ENCODE measurements at regions not wholly inside any gene's neighbourhood (a gene's known extent, or its start where the extent isn't known, plus 50 kb on each side); places are given as distances from the start of the nearest gene placed in this dataset.

DNA sequence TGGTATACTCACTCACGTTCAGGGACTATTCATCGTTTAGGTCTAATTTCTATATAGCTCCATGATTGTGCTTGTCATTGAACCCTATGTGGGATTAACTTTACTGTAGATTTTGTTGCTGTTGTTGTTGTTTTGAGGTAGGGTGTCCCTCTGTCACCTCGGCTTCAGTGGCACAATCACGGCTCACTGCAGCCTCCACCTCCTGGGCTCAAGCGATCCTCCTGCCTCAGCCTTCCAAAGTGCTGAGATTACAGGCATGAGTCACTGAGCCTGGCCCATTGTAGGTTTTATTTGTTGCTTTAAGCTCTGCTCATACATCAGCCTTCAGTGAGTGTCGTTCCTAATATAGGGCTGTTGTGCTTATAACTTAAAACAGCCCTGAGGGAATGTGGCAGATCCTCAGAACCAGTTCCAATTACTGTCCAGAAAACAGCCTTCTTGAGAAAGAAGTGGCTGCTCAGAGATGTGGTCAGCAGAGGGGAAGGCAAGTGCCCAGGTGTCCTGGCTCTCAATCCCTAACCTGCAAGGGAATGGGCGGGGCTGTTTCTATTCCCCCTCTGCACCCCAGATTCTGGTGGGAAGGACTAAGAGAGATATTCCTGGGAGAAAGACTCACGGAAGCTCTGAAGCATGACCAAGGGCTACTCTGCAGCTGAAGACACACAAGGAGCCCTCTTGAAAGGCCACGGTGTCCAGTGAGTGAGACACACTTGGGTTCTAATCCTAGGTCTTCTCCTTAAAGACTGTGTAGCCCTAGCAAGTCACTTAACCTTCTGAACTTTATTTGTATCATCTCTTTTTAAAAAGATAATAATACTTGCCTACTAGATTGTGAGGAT lies 79.6 kb upstream of the LCLAT1 start:
- Histone ChIP-seq H2AFZ (ENCODE audit: low read depth, low read length) (no peak overlapping the region), H3K79me2 (ENCODE audit: control insufficient read depth, insufficient read depth, low read length) (no peaks in the 10 kb centered on the region), H4K20me1 (replicated peaks; ENCODE audit: control insufficient read depth, extremely low read depth, insufficient read depth, low read length) (no peaks in the 10 kb centered on the region), H3K4me1 (ENCODE audit: control insufficient read depth, extremely low read depth, insufficient read depth, low read length) (peaks cover under 1% of the 10 kb centered on the region), H3K9me1 (replicated peaks; ENCODE audit: control insufficient read depth, extremely low read depth, insufficient read depth, low read length) (no peaks in the 10 kb centered on the region), H3K4me2 (ENCODE audit: insufficient read depth, low read length) (no peak overlapping the region), H3K9me3 (replicated peaks; ENCODE audit: control insufficient read depth, insufficient read depth, low read length) (no peaks in the 10 kb centered on the region), H3K36me3 (ENCODE audit: control insufficient read depth in 2 of 2, extremely low read depth in 1 of 2, insufficient read depth in 2 of 2, low read length in 2 of 2) (no peaks in the 10 kb centered on the region), H3K4me3 (replicated peaks in 1 of 3; ENCODE audit: insufficient read depth in 1 of 3, low read depth in 1 of 3, low read length in 3 of 3) (no peak overlapping the region), H3K27me3 (ENCODE audit: control insufficient read depth in 2 of 2, insufficient read depth in 2 of 2, low read length in 2 of 2) (no peaks in the 10 kb centered on the region), H3K27ac (ENCODE audit: insufficient read depth, low read depth, low read length) (no peak overlapping the region), H3K9ac (replicated peaks; ENCODE audit: extremely low read depth, insufficient read depth, low read length) (no peak overlapping the region)
- dilution Hi-C loops (cut with MboI; ENCODE audit: extremely low pct_ligation_motif_present, low sequenced_read_pairs) (no loop called here), intact Hi-C loops (cut with micrococcal nuclease) (no loop called here)
- DNase-seq (ENCODE audit: low read depth, low spot score), result no peak
- ChIA-PET POLR2A (no interaction called here), CTCF (interaction anchor here (1.4 kb wide), 1 partner anchor 344 kb away, joined by 3 read pairs; no protein-coding TSS in a partner anchor)
- no TSS peak for BruUV-seq (replicated peaks)
- FAIRE-seq, result no peak
- TF ChIP-seq POLR2AphosphoS5 (IDR thresholded peaks at IDR 0.05; ENCODE audit: insufficient read depth, low read depth, low read length) (no peak), FOS (IDR thresholded peaks at IDR 0.05; ENCODE audit: borderline replicate concordance, insufficient read depth, low read length) (no peak)

DNA sequence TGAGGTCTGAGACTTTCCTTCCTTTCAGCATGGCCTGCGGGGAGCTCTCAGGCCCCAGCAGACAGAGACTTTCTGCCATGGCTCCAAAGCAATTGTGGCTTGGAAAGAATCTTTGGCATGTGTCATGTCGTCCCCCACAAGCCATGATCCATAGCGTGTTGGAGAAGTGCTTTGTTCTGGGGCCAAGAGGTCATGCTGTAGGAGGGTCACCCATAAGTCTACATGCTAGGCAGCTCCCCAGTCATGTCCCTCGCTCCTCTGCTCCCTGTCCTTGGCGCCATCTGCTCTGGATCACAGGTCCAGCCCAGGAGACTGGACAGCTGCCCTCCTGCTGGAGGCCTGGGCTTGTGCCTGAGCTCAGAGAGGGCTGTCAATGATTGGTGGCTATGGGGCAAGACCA lies 78.8 kb upstream of the LCLAT1 start:
- TF ChIP-seq, protein P1, sequence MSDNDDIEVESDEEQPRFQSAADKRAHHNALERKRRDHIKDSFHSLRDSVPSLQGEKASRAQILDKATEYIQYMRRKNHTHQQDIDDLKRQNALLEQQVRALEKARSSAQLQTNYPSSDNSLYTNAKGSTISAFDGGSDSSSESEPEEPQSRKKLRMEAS (IDR thresholded peaks at IDR 0.05; ENCODE audit: insufficient read depth, insufficient read length), result no peak
- no peak for TF ChIP-seq MYC (IDR thresholded peaks at IDR 0.05; ENCODE audit: low read depth, low read length)
- TF ChIP-seq, protein P2, sequence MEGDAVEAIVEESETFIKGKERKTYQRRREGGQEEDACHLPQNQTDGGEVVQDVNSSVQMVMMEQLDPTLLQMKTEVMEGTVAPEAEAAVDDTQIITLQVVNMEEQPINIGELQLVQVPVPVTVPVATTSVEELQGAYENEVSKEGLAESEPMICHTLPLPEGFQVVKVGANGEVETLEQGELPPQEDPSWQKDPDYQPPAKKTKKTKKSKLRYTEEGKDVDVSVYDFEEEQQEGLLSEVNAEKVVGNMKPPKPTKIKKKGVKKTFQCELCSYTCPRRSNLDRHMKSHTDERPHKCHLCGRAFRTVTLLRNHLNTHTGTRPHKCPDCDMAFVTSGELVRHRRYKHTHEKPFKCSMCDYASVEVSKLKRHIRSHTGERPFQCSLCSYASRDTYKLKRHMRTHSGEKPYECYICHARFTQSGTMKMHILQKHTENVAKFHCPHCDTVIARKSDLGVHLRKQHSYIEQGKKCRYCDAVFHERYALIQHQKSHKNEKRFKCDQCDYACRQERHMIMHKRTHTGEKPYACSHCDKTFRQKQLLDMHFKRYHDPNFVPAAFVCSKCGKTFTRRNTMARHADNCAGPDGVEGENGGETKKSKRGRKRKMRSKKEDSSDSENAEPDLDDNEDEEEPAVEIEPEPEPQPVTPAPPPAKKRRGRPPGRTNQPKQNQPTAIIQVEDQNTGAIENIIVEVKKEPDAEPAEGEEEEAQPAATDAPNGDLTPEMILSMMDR (IDR thresholded peaks at IDR 0.05; ENCODE audit: extremely low read depth in 1 of 2, insufficient read depth in 1 of 2, low read depth in 1 of 2, low read length in 2 of 2), result no peak
- no peak for TF ChIP-seq FOS (IDR thresholded peaks at IDR 0.05; ENCODE audit: borderline replicate concordance, insufficient read depth, low read length)
- no peak for TF ChIP-seq POLR2AphosphoS5 (IDR thresholded peaks at IDR 0.05; ENCODE audit: insufficient read depth, low read depth, low read length)
- no peak for TF ChIP-seq POLR2A (IDR thresholded peaks at IDR 0.05; ENCODE audit: low read depth, low read length)
- TF ChIP-seq GATA2 (IDR thresholded peaks at IDR 0.05; ENCODE audit: insufficient read depth, insufficient read length, low read depth, low read length), result no peak
- TF ChIP-seq EZH2 (IDR thresholded peaks at IDR 0.05; ENCODE audit: borderline replicate concordance, low read depth, low read length, severe bottlenecking), result no peak
- TF ChIP-seq JUN (IDR thresholded peaks at IDR 0.05; ENCODE audit: borderline replicate concordance, insufficient read depth, insufficient read length, low read depth), result no peak
- no peak overlapping the region for H2AFZ ChIP-seq (ENCODE audit: low read depth, low read length)
- H3K9ac ChIP-seq (replicated peaks; ENCODE audit: extremely low read depth, insufficient read depth, low read length), result no peak overlapping the region
- DNase-seq (ENCODE audit: low read depth, low spot score), result no peak
- ChIA-PET POLR2A (no interaction called here), CTCF (interaction anchor here (1.4 kb wide), 1 partner anchor 343 kb away, joined by 3 read pairs; no protein-coding TSS in a partner anchor)
- no peaks in the 10 kb centered on the region for H3K4me1 ChIP-seq (ENCODE audit: control insufficient read depth, extremely low read depth, insufficient read depth, low read length)
- no peaks in the 10 kb centered on the region for H3K27me3 ChIP-seq (ENCODE audit: control insufficient read depth in 2 of 2, insufficient read depth in 2 of 2, low read length in 2 of 2)
- no peaks in the 10 kb centered on the region for H4K20me1 ChIP-seq (replicated peaks; ENCODE audit: control insufficient read depth, extremely low read depth, insufficient read depth, low read length)
- BruUV-seq (replicated peaks), result no TSS peak
- no peaks in the 10 kb centered on the region for H3K9me3 ChIP-seq (replicated peaks; ENCODE audit: control insufficient read depth, insufficient read depth, low read length)
- H3K4me3 ChIP-seq (replicated peaks in 1 of 3; ENCODE audit: insufficient read depth in 1 of 3, low read depth in 1 of 3, low read length in 3 of 3), result no peak overlapping the region
- H3K9me1 ChIP-seq (replicated peaks; ENCODE audit: control insufficient read depth, extremely low read depth, insufficient read depth, low read length), result no peaks in the 10 kb centered on the region
- intact Hi-C loops (cut with micrococcal nuclease) (no loop called here), dilution Hi-C loops (cut with MboI; ENCODE audit: extremely low pct_ligation_motif_present, low sequenced_read_pairs) (no loop called here)
- H3K27ac ChIP-seq (ENCODE audit: insufficient read depth, low read depth, low read length), result no peak overlapping the region
- FAIRE-seq, result no peak
- H3K36me3 ChIP-seq (ENCODE audit: control insufficient read depth in 2 of 2, extremely low read depth in 1 of 2, insufficient read depth in 2 of 2, low read length in 2 of 2), result no peaks in the 10 kb centered on the region
- no peaks in the 10 kb centered on the region for H3K79me2 ChIP-seq (ENCODE audit: control insufficient read depth, insufficient read depth, low read length)
- no peak overlapping the region for H3K4me2 ChIP-seq (ENCODE audit: insufficient read depth, low read length)

All from endothelial cell of umbilical vein (primary cell).